ENCODE measurements at regions not wholly inside any gene's neighbourhood (a gene's known extent, or its start where the extent isn't known, plus 50 kb on each side); places are given as distances from the start of the nearest gene placed in this dataset.

DNA sequence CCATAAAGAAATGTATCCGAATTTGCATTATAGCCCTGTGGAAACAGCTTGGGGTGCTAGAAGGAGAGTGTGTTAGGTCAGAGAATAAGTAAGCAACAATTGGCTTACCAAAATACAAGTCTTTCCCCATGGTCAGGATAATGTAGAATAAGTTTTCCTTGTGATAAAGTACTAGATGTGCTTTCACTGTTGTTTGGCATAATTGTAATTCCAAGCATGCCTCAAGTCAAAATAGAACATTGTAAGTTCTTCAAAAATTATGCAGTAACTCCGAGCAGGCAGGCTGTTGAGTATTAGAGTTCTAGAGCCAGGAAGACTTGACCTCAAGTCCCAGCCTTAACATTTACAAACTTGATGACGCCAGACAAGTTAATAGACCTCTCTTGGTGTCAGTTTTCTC lies 242.0 kb downstream of the TUSC7 start:
- TF ChIP-seq POLR2AphosphoS5 (IDR thresholded peaks at IDR 0.05; ENCODE audit: insufficient read depth in 1 of 2, low read depth in 1 of 2) (no peak), POLR2A (IDR thresholded peaks at IDR 0.05) (no peak)
